Lung (tissue), 11 donors: ENCODE measurements at regions not wholly inside any gene's neighbourhood (a gene's known extent, or its start where the extent isn't known, plus 50 kb on each side); places are given as distances from the start of the nearest gene placed in this dataset.

ENCODE experiments used
- ATAC-seq: fragments of 200-7000 bp; cut with Tn5 transposase; one replicate; pipeline ENCODE4 v1.9.1; 2020; ENCODE audit warnings: moderate number of reproducible peaks; ENCODE audit not compliant: insufficient read depth, low FRiP score
- DNase-seq, 3 donors: peaks; one replicate each; pipeline ENCODE4 v3.0.0-alpha.2; 2013 to 2017
- H3K27ac ChIP-seq, 2 donors: one replicate each; pipeline ENCODE4 v1.5.1; 2013; ENCODE audit warnings: mild to moderate bottlenecking in 2 of 2, moderate library complexity in 2 of 2, control low read depth in 1 of 2, inconsistent platforms in 1 of 2, low read depth in 1 of 2, low read length in 1 of 2
- H3K27me3 ChIP-seq, 3 donors: one replicate each; pipeline ENCODE4 v1.5.1; 2013; ENCODE audit warnings: low read length in 2 of 3; ENCODE audit not compliant: control insufficient read depth in 3 of 3, insufficient read depth in 3 of 3
- H3K36me3 ChIP-seq, 4 donors: one replicate each; pipeline ENCODE4 v1.5.1; 2013; ENCODE audit warnings: low read length in 4 of 4, mild to moderate bottlenecking in 1 of 4, moderate library complexity in 1 of 4; ENCODE audit not compliant: control insufficient read depth in 4 of 4, insufficient read depth in 4 of 4
- H3K4me1 ChIP-seq, 5 donors: one replicate each; pipeline ENCODE4 v1.5.1; 2013; ENCODE audit warnings: low read length in 5 of 5, mild to moderate bottlenecking in 2 of 5, moderate library complexity in 1 of 5; ENCODE audit not compliant: control insufficient read depth in 5 of 5, insufficient read depth in 5 of 5
- H3K4me3 ChIP-seq: one replicate; pipeline ENCODE4 v1.5.1; 2013; ENCODE audit warnings: mild to moderate bottlenecking, control low read depth, moderate library complexity
- H3K9ac ChIP-seq, 2 donors: one replicate each; pipeline ENCODE4 v1.5.1; 2013; ENCODE audit warnings: low read length in 2 of 2, control low read depth in 1 of 2; ENCODE audit not compliant: insufficient read depth in 1 of 2
- H3K9me3 ChIP-seq, 4 donors: one replicate each; pipeline ENCODE4 v1.5.1; 2013; ENCODE audit warnings: low read length in 3 of 4, mild to moderate bottlenecking in 1 of 4, moderate library complexity in 1 of 4; ENCODE audit not compliant: control insufficient read depth in 4 of 4, insufficient read depth in 3 of 4
- CTCF ChIP-seq: IDR thresholded peaks from 2 replicates; pipeline ENCODE4 v1.5.1; 2012; ENCODE audit warnings: mild to moderate bottlenecking; ENCODE audit errors: control extremely low read depth, extremely low read depth
- WGBS, 2 donors: extraction: QIAGEN DNeasy Blood & Tissue Kit; methylation state at CpG; one replicate each; pipeline ENCODE4 v1.1.7; 2013; 5-methylcytosine and 5-hydroxymethylcytosine counted together
- donor health status: control.
- donor health status: control.
- donor health status: Bipolar disorder and iron deficiency.
- donor health status: healthy.
- donor health status: DM: yes; HTN: yes; CAD: no.

- Histone ChIP-seq H3K4me1 (no peaks in the 10 kb centered on the region), H3K4me3 (no peak overlapping the region), H3K27ac (no peak overlapping the region), H3K36me3 (no peaks in the 10 kb centered on the region), H3K9ac (no peak overlapping the region), H3K27me3 (no peaks in the 10 kb centered on the region), H3K9me3 (peaks cover 0 to 2% (median 0%) of the 10 kb centered on the region in 4 donors)
- DNase-seq (no peak), ATAC-seq (no peak)
- TF ChIP-seq CTCF: no peak
- WGBS, 2 donors: 88 to 92% methylated on average over 7 of the region's 7 CpGs
These were observed 393.8 kb downstream of the DCDC2C start for GRCh38 chr2:4096978-4097766.

- no peaks in the 10 kb centered on the region for H3K36me3 ChIP-seq
- H3K27me3 ChIP-seq: no peaks in the 10 kb centered on the region
- no peak for TF ChIP-seq CTCF
- peaks cover 0 to 2% (median 0%) of the 10 kb centered on the region in 4 donors for H3K9me3 ChIP-seq
- ATAC-seq (no peak), DNase-seq (no peak)
- no peak overlapping the region for H3K27ac ChIP-seq
- no peak overlapping the region for H3K9ac ChIP-seq
- no peak overlapping the region for H3K4me3 ChIP-seq
- no peaks in the 10 kb centered on the region for H3K4me1 ChIP-seq
- 83 to 89% methylated on average over 5 of the region's 5 CpGs for WGBS, 2 donors
These were observed 394.8 kb downstream of the DCDC2C start for GRCh38 chr2:4098137-4098536.

- Histone ChIP-seq H3K4me1 (no peaks in the 10 kb centered on the region), H3K9me3 (peaks cover 0 to 7% (median 0%) of the 10 kb centered on the region in 4 donors), H3K36me3 (no peaks in the 10 kb centered on the region), H3K4me3 (no peak overlapping the region), H3K9ac (no peak overlapping the region), H3K27me3 (no peaks in the 10 kb centered on the region), H3K27ac (no peak overlapping the region)
- no peak for ATAC-seq
- DNase-seq: no peak
- 74 to 82% methylated on average over 2 of the region's 2 CpGs for WGBS, 2 donors
- TF ChIP-seq CTCF: no peak
These were observed 398.6 kb downstream of the DCDC2C start for GRCh38 chr2:4101936-4102335.
